Natural killer cell (primary cell): ENCODE measurements at regions not wholly inside any gene's neighbourhood (a gene's known extent, or its start where the extent isn't known, plus 50 kb on each side); places are given as distances from the start of the nearest gene placed in this dataset.

ENCODE experiments used
- ATAC-seq, 3 donors: fragments of 150-1000 bp in 2 of 3; fragments of 200-7000 bp in 1 of 3; cut with Tn5 transposase; 1 replicate in 1 of 3; 2 replicates in 2 of 3; pipeline ENCODE4 v1.10.0; 2021; ENCODE audit warnings: mild to moderate bottlenecking in 2 of 3, moderate library complexity in 2 of 3
- DNase-seq, 2 donors: peaks; one replicate each; pipeline versions ENCODE4 v3.0.0 to v3.0.0-alpha.2; 2013 to 2021; ENCODE audit warnings: mixed read lengths in 1 of 2
- H3K27ac ChIP-seq: one replicate; pipeline ENCODE4 v1.5.1; 2013; ENCODE audit warnings: mild to moderate bottlenecking, low read length
- H3K27me3 ChIP-seq: one replicate; pipeline ENCODE4 v1.6.1; 2013; ENCODE audit warnings: low read length; ENCODE audit not compliant: control insufficient read depth, insufficient read depth
- H3K36me3 ChIP-seq: one replicate; pipeline ENCODE4 v1.6.1; 2013; ENCODE audit warnings: low read length; ENCODE audit not compliant: control insufficient read depth, insufficient read depth
- H3K4me1 ChIP-seq: one replicate; pipeline ENCODE4 v1.6.1; 2013; ENCODE audit warnings: low read length; ENCODE audit not compliant: control insufficient read depth, insufficient read depth
- H3K4me3 ChIP-seq: one replicate; pipeline ENCODE4 v1.5.1; 2013; ENCODE audit warnings: low read length
- H3K9me3 ChIP-seq: one replicate; pipeline ENCODE4 v1.6.1; 2013; ENCODE audit warnings: low read length; ENCODE audit not compliant: control insufficient read depth, insufficient read depth
- H3K27ac Mint-ChIP-seq, 2 donors: one replicate each; pipeline ENCODE4 v1.8.0; 2022; ENCODE audit warnings: mild to moderate bottlenecking in 2 of 2, mixed read lengths in 2 of 2, moderate library complexity in 1 of 2
- H3K27me3 Mint-ChIP-seq, 2 donors: one replicate each; pipeline ENCODE4 v1.8.0; 2022; ENCODE audit warnings: low read depth in 2 of 2, mixed read lengths in 2 of 2
- H3K36me3 Mint-ChIP-seq: one replicate; pipeline ENCODE4 v1.8.0; 2022; ENCODE audit warnings: mixed read lengths
- H3K4me1 Mint-ChIP-seq, 2 donors: one replicate each; pipeline ENCODE4 v1.8.0; 2022; ENCODE audit warnings: mixed read lengths in 2 of 2
- H3K4me3 Mint-ChIP-seq: one replicate; pipeline ENCODE4 v1.8.0; 2022; ENCODE audit warnings: mild to moderate bottlenecking, moderate library complexity, mixed read lengths
- H3K9me3 Mint-ChIP-seq, 2 donors: one replicate each; pipeline ENCODE4 v1.8.0; 2022; ENCODE audit warnings: mixed read lengths in 2 of 2
- CTCF ChIP-seq: fragments of 200-600 bp; IDR thresholded peaks from one replicate; pipeline ENCODE4 v1.8.0; 2022; ENCODE audit warnings: antibody characterized with exemption
- WGBS: methylation state at CpG from one replicate; pipeline ENCODE4 v1.1.7; 2013; ENCODE audit warnings: missing lambda C conversion rate; ENCODE audit not compliant: insufficient coverage; 5-methylcytosine and 5-hydroxymethylcytosine counted together
- intact Hi-C: fragments of 100-400 bp; cut with micrococcal nuclease; formaldehyde crosslinking; loops from one replicate; pipeline ENCODE4 v1.14.2; 2022

- intact Hi-C loops: no loop called here
- no peak overlapping the region for H3K4me3 ChIP-seq
- ATAC-seq (no peak), DNase-seq (no peak)
- no peaks in the 10 kb centered on the region for H3K36me3 ChIP-seq
- Mint-ChIP-seq H3K27ac (no peak overlapping the region), H3K9me3 (peaks cover 0 to 2% of the 10 kb centered on the region in 2 donors), H3K27me3 (no peaks in the 10 kb centered on the region), H3K36me3 (no peaks in the 10 kb centered on the region), H3K4me1 (peaks cover 2% of the 10 kb centered on the region in 2 donors), H3K4me3 (no peak overlapping the region)
- H3K9me3 ChIP-seq: no peaks in the 10 kb centered on the region
- no peaks in the 10 kb centered on the region for H3K27me3 ChIP-seq
- H3K4me1 ChIP-seq: no peaks in the 10 kb centered on the region
- TF ChIP-seq CTCF: no peak
- no peak overlapping the region for H3K27ac ChIP-seq
- WGBS: 87% methylated on average over 2 of the region's 2 CpGs
Observed at GRCh38 chr11:23308041-23308440, 447.8 kb upstream of the CCDC179 start.

GRCh38 chr11:23310276-23310675 is 450.0 kb upstream of the CCDC179 start:
- no peaks in the 10 kb centered on the region for H3K9me3 ChIP-seq
- no peak overlapping the region for H3K27ac ChIP-seq
- Mint-ChIP-seq H3K27ac (no peak overlapping the region), H3K4me1 (peaks cover 5 to 6% of the 10 kb centered on the region in 2 donors), H3K27me3 (no peaks in the 10 kb centered on the region), H3K36me3 (no peaks in the 10 kb centered on the region), H3K9me3 (peaks cover 0 to 2% of the 10 kb centered on the region in 2 donors), H3K4me3 (no peak overlapping the region)
- intact Hi-C loops: no loop called here
- H3K36me3 ChIP-seq: no peaks in the 10 kb centered on the region
- H3K4me3 ChIP-seq: no peak overlapping the region
- ATAC-seq: no peak
- no peaks in the 10 kb centered on the region for H3K4me1 ChIP-seq
- no peak for TF ChIP-seq CTCF
- no peaks in the 10 kb centered on the region for H3K27me3 ChIP-seq
- DNase-seq: no peak
- WGBS: 100% methylated on average over 1 of the region's 1 CpG

- no peaks in the 10 kb centered on the region for H3K27me3 ChIP-seq
- Mint-ChIP-seq H3K4me3 (no peak overlapping the region), H3K36me3 (no peaks in the 10 kb centered on the region), H3K9me3 (peaks cover 0 to 2% of the 10 kb centered on the region in 2 donors), H3K27me3 (no peaks in the 10 kb centered on the region), H3K4me1 (peaks cover 5 to 6% of the 10 kb centered on the region in 2 donors), H3K27ac (no peak overlapping the region)
- DNase-seq (no peak), ATAC-seq (no peak)
- H3K27ac ChIP-seq: no peak overlapping the region
- H3K4me3 ChIP-seq: no peak overlapping the region
- no peak for TF ChIP-seq CTCF
- 100% methylated on average over 1 of the region's 5 CpGs for WGBS
- no peaks in the 10 kb centered on the region for H3K9me3 ChIP-seq
- H3K4me1 ChIP-seq: no peaks in the 10 kb centered on the region
- intact Hi-C loops: no loop called here
- H3K36me3 ChIP-seq: no peaks in the 10 kb centered on the region
Observed at GRCh38 chr11:23311986-23312940, 452.0 kb upstream of the CCDC179 start.
